ENCODE measurements at regions not wholly inside any gene's neighbourhood (a gene's known extent, or its start where the extent isn't known, plus 50 kb on each side); places are given as distances from the start of the nearest gene placed in this dataset.
A peak's percentile ranks its signal among the peaks of the same experiment; 100 is the strongest.

DNA sequence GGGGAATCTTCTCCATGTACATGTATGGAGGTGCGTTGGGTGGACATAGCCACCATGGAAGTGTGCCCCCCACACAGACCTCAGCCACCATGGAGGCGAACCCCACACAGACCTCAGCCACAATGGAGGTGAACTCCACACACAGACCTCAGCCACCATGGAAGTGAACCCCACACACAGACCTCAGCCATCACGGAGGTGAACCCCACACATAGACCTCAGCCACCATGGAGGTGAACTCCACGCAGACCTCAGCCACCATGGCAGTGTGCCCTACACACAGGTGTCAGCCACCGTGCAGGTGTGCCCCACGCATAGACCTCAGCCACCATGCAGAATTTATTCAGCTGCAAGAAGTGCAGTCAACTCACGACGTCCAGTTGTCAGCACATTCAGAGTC lies 339.7 kb downstream of the ACTR3B start:
- Histone ChIP-seq H3K4me3 (no peak overlapping the region), H3K4me1 (no peaks in the 10 kb centered on the region), H3K27me3 (no peaks in the 10 kb centered on the region), H3K36me3 (no peaks in the 10 kb centered on the region), H3K27ac (no peak overlapping the region), H3K9me3 (peaks cover 0 to 5% (median 0%) of the 10 kb centered on the region in 4 donors)
- DNase-seq = no peak
- TF ChIP-seq POLR2AphosphoS5 (IDR thresholded peaks at IDR 0.05) (no peak), POLR2A (IDR thresholded peaks at IDR 0.05) (no peak), EP300 (IDR thresholded peaks at IDR 0.05) (no peak)
- TF ChIP-seq, protein P1, sequence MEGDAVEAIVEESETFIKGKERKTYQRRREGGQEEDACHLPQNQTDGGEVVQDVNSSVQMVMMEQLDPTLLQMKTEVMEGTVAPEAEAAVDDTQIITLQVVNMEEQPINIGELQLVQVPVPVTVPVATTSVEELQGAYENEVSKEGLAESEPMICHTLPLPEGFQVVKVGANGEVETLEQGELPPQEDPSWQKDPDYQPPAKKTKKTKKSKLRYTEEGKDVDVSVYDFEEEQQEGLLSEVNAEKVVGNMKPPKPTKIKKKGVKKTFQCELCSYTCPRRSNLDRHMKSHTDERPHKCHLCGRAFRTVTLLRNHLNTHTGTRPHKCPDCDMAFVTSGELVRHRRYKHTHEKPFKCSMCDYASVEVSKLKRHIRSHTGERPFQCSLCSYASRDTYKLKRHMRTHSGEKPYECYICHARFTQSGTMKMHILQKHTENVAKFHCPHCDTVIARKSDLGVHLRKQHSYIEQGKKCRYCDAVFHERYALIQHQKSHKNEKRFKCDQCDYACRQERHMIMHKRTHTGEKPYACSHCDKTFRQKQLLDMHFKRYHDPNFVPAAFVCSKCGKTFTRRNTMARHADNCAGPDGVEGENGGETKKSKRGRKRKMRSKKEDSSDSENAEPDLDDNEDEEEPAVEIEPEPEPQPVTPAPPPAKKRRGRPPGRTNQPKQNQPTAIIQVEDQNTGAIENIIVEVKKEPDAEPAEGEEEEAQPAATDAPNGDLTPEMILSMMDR (IDR thresholded peaks at IDR 0.05) = no peak
- WGBS, 2 donors = 82 to 83% methylated on average over 5 to 6 of the region's 8 CpGs
- peak in 1 of 2 donors; percentile 6 for ATAC-seq (ENCODE audit: low FRiP score in 2 of 2)

DNA sequence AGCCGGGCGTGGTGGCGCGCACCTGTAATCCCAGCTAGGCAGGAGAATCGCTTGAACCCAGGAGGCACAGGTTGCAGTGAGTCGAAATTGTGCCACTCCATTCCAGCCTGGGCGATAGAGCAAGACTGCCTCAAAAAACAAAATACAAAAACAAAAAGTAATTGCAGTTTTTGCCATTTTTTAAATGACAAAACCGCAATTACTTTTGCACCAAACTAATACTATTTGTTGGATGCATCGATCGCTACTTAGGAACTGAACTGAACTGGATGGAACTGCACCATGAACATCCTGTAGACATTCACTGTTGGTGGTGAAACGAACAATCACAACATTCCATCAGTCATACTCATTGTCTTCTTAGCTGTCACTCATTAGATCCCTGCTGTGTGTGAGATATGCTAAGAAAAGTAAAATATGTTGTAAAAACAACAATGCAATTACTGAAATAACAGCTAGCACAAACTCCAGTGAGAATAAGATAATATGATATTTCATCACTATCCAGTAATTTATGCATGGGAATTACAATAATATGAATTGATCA lies 341.2 kb downstream of the ACTR3B start:
- TF ChIP-seq POLR2AphosphoS5 (IDR thresholded peaks at IDR 0.05) (no peak), EP300 (IDR thresholded peaks at IDR 0.05) (no peak), POLR2A (IDR thresholded peaks at IDR 0.05) (no peak)
- TF ChIP-seq, protein P1 (IDR thresholded peaks at IDR 0.05) = no peak
- ATAC-seq (ENCODE audit: low FRiP score in 2 of 2) = no peak
- Histone ChIP-seq H3K4me1 (no peaks in the 10 kb centered on the region), H3K27me3 (no peaks in the 10 kb centered on the region), H3K9me3 (no peaks in the 10 kb centered on the region), H3K36me3 (no peaks in the 10 kb centered on the region), H3K27ac (no peak overlapping the region), H3K4me3 (no peak overlapping the region)
- WGBS, 2 donors = 83 to 90% methylated on average over 11 of the region's 11 CpGs
- DNase-seq = no peak

DNA sequence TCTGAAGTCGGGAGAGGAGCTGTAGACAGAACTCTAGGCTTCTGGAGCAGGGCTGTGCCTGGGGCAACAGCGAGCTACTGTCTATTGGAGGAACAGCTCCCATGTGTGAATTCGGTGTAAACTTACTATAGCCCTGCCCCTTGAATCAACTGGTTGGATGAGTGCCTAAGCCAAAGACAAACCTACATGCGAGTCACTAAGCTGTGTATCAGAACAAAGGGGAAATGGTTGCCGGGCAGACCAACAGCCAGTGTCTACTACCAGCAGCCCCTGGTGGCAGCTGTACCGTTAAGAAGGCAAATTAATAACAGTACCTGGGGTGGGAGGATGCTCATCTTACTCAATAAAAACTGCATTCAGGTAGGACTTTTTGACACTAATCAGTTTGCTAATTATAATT lies 343.6 kb downstream of the ACTR3B start:
- WGBS, 2 donors = 80 to 92% methylated on average over 6 of the region's 6 CpGs
- no peak overlapping the region for H3K4me3 ChIP-seq
- ATAC-seq (ENCODE audit: low FRiP score in 2 of 2) = no peak
- no peaks in the 10 kb centered on the region for H3K27me3 ChIP-seq
- no peak overlapping the region for H3K27ac ChIP-seq
- TF ChIP-seq POLR2AphosphoS5 (IDR thresholded peaks at IDR 0.05) (no peak), POLR2A (IDR thresholded peaks at IDR 0.05) (no peak), EP300 (IDR thresholded peaks at IDR 0.05) (no peak)
- TF ChIP-seq, protein P1 (IDR thresholded peaks at IDR 0.05) = no peak
- DNase-seq = no peak
- no peaks in the 10 kb centered on the region for H3K36me3 ChIP-seq
- no peaks in the 10 kb centered on the region for H3K4me1 ChIP-seq
- no peaks in the 10 kb centered on the region for H3K9me3 ChIP-seq

DNA sequence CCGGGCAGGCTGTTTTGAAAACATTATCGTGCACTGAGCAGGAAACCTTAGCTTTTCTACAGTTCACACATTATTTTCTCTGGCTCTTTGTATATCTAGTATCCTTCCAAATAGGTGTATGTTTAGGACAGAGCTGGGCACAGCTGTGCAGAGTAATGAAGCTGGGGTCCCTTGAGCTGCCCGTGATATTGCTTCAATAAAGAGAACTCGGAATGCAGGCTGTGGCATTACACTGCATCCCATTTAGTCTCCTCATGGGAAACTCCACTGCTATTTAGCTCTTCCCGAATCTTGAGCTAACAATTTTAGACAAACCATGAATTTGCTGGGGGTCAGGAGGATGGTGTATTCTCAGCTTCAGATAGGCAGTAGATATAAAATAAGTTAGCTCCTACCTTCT lies 348.3 kb downstream of the ACTR3B start:
- no peak for ATAC-seq (ENCODE audit: low FRiP score in 2 of 2)
- Histone ChIP-seq H3K27ac (no peak overlapping the region), H3K27me3 (no peaks in the 10 kb centered on the region), H3K9me3 (no peaks in the 10 kb centered on the region), H3K4me1 (no peaks in the 10 kb centered on the region), H3K4me3 (no peak overlapping the region), H3K36me3 (no peaks in the 10 kb centered on the region)
- DNase-seq = no peak
- TF ChIP-seq POLR2AphosphoS5 (IDR thresholded peaks at IDR 0.05) (no peak), POLR2A (IDR thresholded peaks at IDR 0.05) (no peak), EP300 (IDR thresholded peaks at IDR 0.05) (no peak)
- TF ChIP-seq, protein P1 (IDR thresholded peaks at IDR 0.05) = no peak
- WGBS, 2 donors = 62 to 86% methylated on average over 5 of the region's 5 CpGs

DNA sequence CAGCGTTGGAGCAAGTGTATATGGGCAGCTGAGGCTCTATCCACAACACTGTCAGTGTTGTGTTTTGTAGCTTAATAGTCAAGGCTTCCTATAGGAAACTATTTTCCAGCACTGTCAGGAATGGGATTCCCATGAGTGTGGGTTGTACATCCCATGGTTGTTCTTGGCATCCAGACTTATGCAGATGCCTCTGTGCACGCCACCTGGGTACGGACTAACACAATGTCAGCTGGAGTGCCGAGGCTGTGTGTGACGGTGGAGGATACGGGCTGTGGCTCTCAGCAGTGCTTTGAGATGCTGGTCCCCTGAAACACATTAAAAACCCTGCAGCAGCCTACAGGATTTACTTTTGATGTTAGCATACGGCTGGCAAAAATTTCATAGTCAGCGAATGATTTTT lies 350.0 kb downstream of the ACTR3B start:
- H3K4me1 ChIP-seq = no peaks in the 10 kb centered on the region
- WGBS, 2 donors = 89 to 93% methylated on average over 8 of the region's 8 CpGs
- no peak for ATAC-seq (ENCODE audit: low FRiP score in 2 of 2)
- TF ChIP-seq, protein P1 (IDR thresholded peaks at IDR 0.05) = no peak
- no peak for TF ChIP-seq POLR2AphosphoS5 (IDR thresholded peaks at IDR 0.05)
- TF ChIP-seq EP300 (IDR thresholded peaks at IDR 0.05) = no peak
- TF ChIP-seq POLR2A (IDR thresholded peaks at IDR 0.05) = no peak
- no peaks in the 10 kb centered on the region for H3K9me3 ChIP-seq
- DNase-seq = no peak
- no peak overlapping the region for H3K27ac ChIP-seq
- no peaks in the 10 kb centered on the region for H3K36me3 ChIP-seq
- H3K4me3 ChIP-seq = no peak overlapping the region
- no peaks in the 10 kb centered on the region for H3K27me3 ChIP-seq
